GM12865 (cell line): ENCODE measurements at regions not wholly inside any gene's neighbourhood (a gene's known extent, or its start where the extent isn't known, plus 50 kb on each side); places are given as distances from the start of the nearest gene placed in this dataset.

Source experiments
- DNase-seq: peaks from one replicate; pipeline ENCODE4 v3.0.0; 2010; ENCODE audit warnings: low read depth
- H3K4me3 ChIP-seq: 2 replicates; pipeline ENCODE4 v1.5.1; 2011; ENCODE audit warnings: mild to moderate bottlenecking, low read depth, low read length, control low read depth
- TF ChIP-seq, protein P1 (sequence below): IDR thresholded peaks from 2 replicates; pipeline ENCODE4 v1.5.1; 2011; ENCODE audit warnings: low read length, control low read depth, low read depth, inconsistent platforms; ENCODE audit not compliant: insufficient read depth; ENCODE audit errors: missing control alignments

DNA sequence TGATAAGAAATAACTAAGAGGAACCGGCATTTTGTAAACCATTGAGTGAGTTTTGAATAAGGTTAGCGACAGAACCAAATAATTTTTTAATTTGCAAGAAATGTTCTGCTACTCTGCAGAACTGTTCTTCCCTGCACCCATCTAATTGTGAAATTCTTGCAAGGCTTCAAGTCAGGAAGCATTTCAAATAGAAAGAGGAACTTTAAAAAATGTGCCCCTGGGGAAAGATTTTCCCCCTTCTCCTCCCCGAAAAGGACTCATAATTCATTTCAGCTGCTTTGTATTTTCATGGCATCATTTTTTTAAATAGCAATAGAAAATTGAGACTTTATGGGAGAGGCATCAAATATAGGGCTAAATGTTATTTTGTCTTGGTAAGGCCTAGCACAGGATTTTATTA lies 180.9 kb upstream of the ANKRD55 start:
- TF ChIP-seq, protein P1, sequence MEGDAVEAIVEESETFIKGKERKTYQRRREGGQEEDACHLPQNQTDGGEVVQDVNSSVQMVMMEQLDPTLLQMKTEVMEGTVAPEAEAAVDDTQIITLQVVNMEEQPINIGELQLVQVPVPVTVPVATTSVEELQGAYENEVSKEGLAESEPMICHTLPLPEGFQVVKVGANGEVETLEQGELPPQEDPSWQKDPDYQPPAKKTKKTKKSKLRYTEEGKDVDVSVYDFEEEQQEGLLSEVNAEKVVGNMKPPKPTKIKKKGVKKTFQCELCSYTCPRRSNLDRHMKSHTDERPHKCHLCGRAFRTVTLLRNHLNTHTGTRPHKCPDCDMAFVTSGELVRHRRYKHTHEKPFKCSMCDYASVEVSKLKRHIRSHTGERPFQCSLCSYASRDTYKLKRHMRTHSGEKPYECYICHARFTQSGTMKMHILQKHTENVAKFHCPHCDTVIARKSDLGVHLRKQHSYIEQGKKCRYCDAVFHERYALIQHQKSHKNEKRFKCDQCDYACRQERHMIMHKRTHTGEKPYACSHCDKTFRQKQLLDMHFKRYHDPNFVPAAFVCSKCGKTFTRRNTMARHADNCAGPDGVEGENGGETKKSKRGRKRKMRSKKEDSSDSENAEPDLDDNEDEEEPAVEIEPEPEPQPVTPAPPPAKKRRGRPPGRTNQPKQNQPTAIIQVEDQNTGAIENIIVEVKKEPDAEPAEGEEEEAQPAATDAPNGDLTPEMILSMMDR, result no peak
- no peak for DNase-seq
- no peak overlapping the region for H3K4me3 ChIP-seq

GRCh38 chr5:56413546-56413945 lies 180.4 kb upstream of the ANKRD55 start:
- TF ChIP-seq, protein P1, result no peak
- DNase-seq, result no peak
- H3K4me3 ChIP-seq, result no peak overlapping the region

DNA sequence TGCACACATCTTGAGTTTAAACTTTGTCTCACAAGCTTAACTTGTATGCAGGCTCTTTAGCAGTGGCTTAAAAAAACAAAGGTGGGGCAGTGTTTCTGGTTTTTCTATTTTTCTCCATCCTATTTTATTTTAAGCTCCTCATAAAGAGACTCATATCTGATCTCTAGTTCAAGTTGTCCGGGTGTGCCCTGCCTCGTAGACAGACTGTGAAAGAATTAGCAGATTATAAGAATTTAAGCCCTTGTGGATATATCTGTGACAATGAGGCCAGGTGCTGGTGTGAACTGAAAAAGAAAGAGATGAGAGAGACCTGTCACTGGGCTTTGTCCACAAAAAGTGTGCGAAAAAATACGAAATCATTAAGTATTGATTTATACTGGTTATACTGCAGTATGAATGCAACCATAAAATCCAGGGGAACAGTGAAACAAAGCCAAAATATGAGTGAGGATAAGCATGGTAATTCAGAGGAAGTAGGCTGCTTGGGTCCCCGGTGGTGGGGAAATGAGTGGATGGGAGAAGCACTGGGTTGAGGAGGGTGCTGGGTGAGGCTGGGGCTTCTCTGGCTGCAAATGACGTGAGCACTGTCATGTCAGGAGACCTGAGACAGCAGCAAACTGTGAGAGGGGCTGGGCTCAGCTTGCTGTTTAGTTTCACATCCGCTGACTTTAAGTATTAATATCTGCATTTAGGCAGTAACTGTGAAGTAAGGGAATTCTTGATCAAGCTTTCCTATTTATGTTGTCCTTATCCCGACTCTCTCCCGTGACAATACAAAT lies 179.7 kb upstream of the ANKRD55 start:
- no peak overlapping the region for H3K4me3 ChIP-seq
- TF ChIP-seq, protein P1, result no peak
- peak; percentile 82 for DNase-seq

DNA sequence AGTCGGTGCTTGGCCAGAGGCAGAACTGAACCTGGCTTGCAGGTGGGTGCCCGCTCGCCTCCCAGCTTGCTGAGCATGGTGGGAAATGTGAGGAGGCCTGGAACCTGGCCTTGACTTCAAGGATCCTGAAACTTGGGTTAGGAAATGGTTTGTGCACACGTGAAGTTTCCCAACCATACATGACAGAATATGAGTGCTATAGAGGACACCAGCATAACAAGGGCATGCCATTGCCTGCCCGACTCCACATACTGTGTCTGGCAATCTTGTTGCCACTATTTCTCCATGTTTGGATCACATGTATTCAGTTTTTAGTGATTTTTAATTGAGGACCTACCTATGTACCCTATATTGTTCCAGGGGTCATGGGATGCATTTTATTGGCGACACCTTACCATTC lies 177.6 kb upstream of the ANKRD55 start:
- TF ChIP-seq, protein P1, result no peak
- DNase-seq, result no peak
- H3K4me3 ChIP-seq, result no peak overlapping the region

DNA sequence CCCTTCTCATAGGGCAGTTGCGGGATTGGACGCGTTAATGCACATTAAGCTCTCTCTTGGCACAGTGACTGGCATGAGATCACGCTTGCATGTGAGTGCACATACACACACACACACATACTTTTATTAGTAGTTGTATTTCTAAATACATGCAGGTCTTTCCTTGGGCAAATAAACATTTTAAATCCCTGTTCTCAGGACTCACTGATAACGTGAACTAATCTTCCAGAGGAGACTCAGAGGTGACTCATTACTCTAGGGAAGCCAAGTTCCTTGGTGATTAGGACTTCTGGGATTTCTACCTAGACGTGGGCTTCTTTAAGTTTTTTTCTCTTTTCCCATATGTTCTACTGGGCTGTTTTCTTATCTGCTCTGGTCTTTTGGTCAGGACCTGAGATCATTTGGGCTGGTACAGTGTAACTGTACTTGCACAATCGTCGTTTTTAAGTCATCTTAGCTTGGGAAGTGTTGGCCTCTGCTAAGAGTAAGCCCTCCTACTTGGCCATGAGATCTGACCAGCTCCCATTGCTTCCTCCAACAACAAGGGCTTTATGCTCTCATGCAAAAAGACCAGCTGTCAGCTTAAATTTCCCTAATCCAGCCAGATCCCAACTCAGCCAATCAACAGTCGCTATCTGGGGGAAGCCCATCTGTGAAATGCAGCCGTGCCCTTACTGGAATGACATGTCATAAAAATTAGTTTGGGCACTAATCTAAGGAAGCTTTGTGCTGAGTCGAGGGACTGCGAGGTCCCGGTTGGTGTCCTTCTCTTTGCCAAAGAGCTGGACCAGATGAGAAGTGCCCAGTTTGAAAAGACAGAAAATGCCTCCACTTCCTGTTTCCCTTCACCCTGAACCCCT lies 176.4 kb upstream of the ANKRD55 start:
- H3K4me3 ChIP-seq, result no peak overlapping the region
- DNase-seq, result no peak
- TF ChIP-seq, protein P1, result no peak

- no peak overlapping the region for H3K4me3 ChIP-seq
- no peak for DNase-seq
- TF ChIP-seq, protein P1, result no peak
These were observed 173.7 kb upstream of the ANKRD55 start for GRCh38 chr5:56406838-56407237.
